ENCODE measurements at regions not wholly inside any gene's neighbourhood (a gene's known extent, or its start where the extent isn't known, plus 50 kb on each side); places are given as distances from the start of the nearest gene placed in this dataset.

DNA sequence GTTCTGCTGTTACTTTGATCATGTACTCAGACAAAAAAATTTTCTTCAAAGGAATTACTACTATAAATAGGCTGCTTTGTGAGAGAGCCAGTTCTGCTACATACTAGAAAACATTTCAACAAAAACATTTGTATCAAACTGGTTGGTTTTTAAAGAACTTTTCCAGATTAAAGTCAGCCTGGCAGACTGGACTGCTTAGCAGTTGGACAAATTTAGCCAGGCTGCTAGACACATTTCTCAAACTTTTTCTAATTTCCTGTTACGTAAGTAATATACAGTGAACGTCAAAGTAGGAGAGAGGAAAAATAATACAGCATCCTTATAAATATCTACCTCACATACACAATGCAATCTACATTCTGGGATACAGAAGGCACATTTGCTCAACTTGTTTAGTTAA is 109.5 kb downstream of the SP3 start:
- no peaks in the 10 kb centered on the region for H3K4me1 Mint-ChIP-seq (ENCODE audit: low read depth in 2 of 2)
- H3K9me3 Mint-ChIP-seq, result no peaks in the 10 kb centered on the region
- no peak overlapping the region for H3K27ac Mint-ChIP-seq
- DNase-seq (no peak), ATAC-seq (replicated peaks) (no peak)
- H3K36me3 Mint-ChIP-seq (ENCODE audit: insufficient read depth), result no peaks in the 10 kb centered on the region
- H3K4me3 Mint-ChIP-seq, result no peak overlapping the region
- peaks cover 29 to 36% of the 10 kb centered on the region in 2 donors for H3K27me3 Mint-ChIP-seq

All from effector memory CD8-positive, alpha-beta T cell (primary cell).